A549 (cell line): ENCODE measurements at regions not wholly inside any gene's neighbourhood (a gene's known extent, or its start where the extent isn't known, plus 50 kb on each side); places are given as distances from the start of the nearest gene placed in this dataset.

Source experiments
- ATAC-seq, 2 experiments: fragments of 200-7000 bp in 1 of 2; fragments of >200 bp in 1 of 2; cut with Nextera tagmentation in 1 of 2; cut with Tn5 transposase in 1 of 2; 3 replicates each; pipeline versions ENCODE4 v1.8.0 to v1.9.1; 2018 to 2020; ENCODE audit warnings: mild to moderate bottlenecking in 1 of 2, moderate library complexity in 1 of 2
- CTCF ChIA-PET: fragments of 300-600 bp; sonication (Branson Sonifier 250); formaldehyde crosslinking; extraction: SDS; loops from one replicate; lab custom pipeline; 2021; ENCODE audit warnings: antibody characterized with exemption, inconsistent platforms; lab: Yijun Ruan, JAX
- POLR2A ChIA-PET: fragments of 350-600 bp; formaldehyde crosslinking; extraction: SDS; loops from one replicate; lab custom pipeline; 2021; ENCODE audit warnings: antibody characterized with exemption, inconsistent platforms; lab: Yijun Ruan, JAX
- DNase-seq, 2 experiments: peaks; one replicate each; pipeline versions ENCODE4 v3.0.0 to v3.0.0-alpha.2; 2011 to 2016; ENCODE audit warnings: low read depth in 1 of 2, low spot score in 1 of 2
- FAIRE-seq: peaks from 2 replicates; lab custom pipeline; 2011; peaks lifted over from hg19 to GRCh38; lab: Jason Lieb, UNC
- H3K27ac ChIP-seq, 2 experiments: fragments of >200 bp; sonication (Bioruptor Twin); formaldehyde crosslinking; 3 replicates each; pipeline ENCODE4 v1.5.1; 2016 to 2017
- H3K4me1 ChIP-seq: fragments of >200 bp; sonication (Bioruptor Twin); formaldehyde crosslinking; 3 replicates; pipeline ENCODE4 v1.6.1; 2016
- H3K4me2 ChIP-seq: fragments of >200 bp; sonication (Bioruptor Twin); formaldehyde crosslinking; 3 replicates; pipeline ENCODE4 v1.6.1; 2016
- H3K4me3 ChIP-seq: fragments of >200 bp; sonication (Bioruptor Twin); formaldehyde crosslinking; 3 replicates; pipeline ENCODE4 v1.5.1; 2016
- H3K9me3 ChIP-seq: fragments of >200 bp; sonication (Bioruptor Twin); formaldehyde crosslinking; 3 replicates; pipeline ENCODE4 v1.6.1; 2016
- CBX2 ChIP-seq: fragments of 200-600 bp; sonication (generic); IDR thresholded peaks from 2 replicates; pipeline ENCODE4 v1.6.1; 2016; ENCODE audit warnings: low read depth, mild to moderate bottlenecking, borderline replicate concordance
- CBX8 ChIP-seq: fragments of 200-600 bp; sonication (generic); IDR thresholded peaks from 2 replicates; pipeline ENCODE4 v1.6.1; 2016
- CHD2 ChIP-seq: fragments of 150-350 bp; IDR thresholded peaks from 2 replicates; pipeline ENCODE4 v1.6.1; 2014; ENCODE audit warnings: low read length; ENCODE audit not compliant: partially characterized antibody
- EHMT2 ChIP-seq: fragments of 200-600 bp; sonication (generic); IDR thresholded peaks from 2 replicates; pipeline ENCODE4 v1.6.1; 2016; ENCODE audit warnings: antibody characterized with exemption, low read depth, mild to moderate bottlenecking, moderate library complexity
- EP300 ChIP-seq, 2 experiments: fragments of >200 bp; sonication (Bioruptor Twin); formaldehyde crosslinking; IDR thresholded peaks; 2 replicates in 1 of 2; 3 replicates in 1 of 2; pipeline ENCODE4 v1.6.1; 2016 to 2017
- ESRRA ChIP-seq: fragments of 150-350 bp; IDR thresholded peaks from 2 replicates; pipeline ENCODE4 v1.6.1; 2014; ENCODE audit warnings: mild to moderate bottlenecking, low read length, borderline replicate concordance
- FOSB ChIP-seq: fragments of 250-450 bp; sonication (Bioruptor Pico); IDR thresholded peaks from 2 replicates; pipeline ENCODE4 v1.5.0; 2020; ENCODE audit warnings: mild to moderate bottlenecking, moderate library complexity
- FOSL2 ChIP-seq, 2 experiments: fragments of 450-650 bp in 1 of 2; fragments of >200 bp in 1 of 2; sonication (Bioruptor Twin) in 1 of 2; formaldehyde crosslinking; IDR thresholded peaks; 2 replicates each; pipeline versions ENCODE4 v1.5.0 to v1.6.1; 2016 to 2020; ENCODE audit warnings: mild to moderate bottlenecking in 1 of 2, moderate library complexity in 1 of 2
- FOXS1 ChIP-seq: fragments of 250-450 bp; sonication (Bioruptor Pico); IDR thresholded peaks from 2 replicates; pipeline ENCODE4 v1.5.0; 2020; ENCODE audit warnings: mild to moderate bottlenecking, moderate library complexity
- HOXA7 ChIP-seq: fragments of 250-450 bp; sonication (Bioruptor Pico); IDR thresholded peaks from 2 replicates; pipeline ENCODE4 v1.5.0; 2020; ENCODE audit warnings: mild to moderate bottlenecking, moderate library complexity
- HOXB13 ChIP-seq: fragments of 250-450 bp; sonication (Bioruptor Pico); IDR thresholded peaks from 2 replicates; pipeline ENCODE4 v1.5.0; 2020; ENCODE audit warnings: low read depth, mild to moderate bottlenecking, moderate library complexity
- HOXB5 ChIP-seq: fragments of 250-450 bp; sonication (Bioruptor Pico); IDR thresholded peaks from 2 replicates; pipeline ENCODE4 v1.5.0; 2020; ENCODE audit warnings: mild to moderate bottlenecking, moderate library complexity
- KDM5A ChIP-seq: fragments of 200-600 bp; sonication (generic); IDR thresholded peaks from 2 replicates; pipeline ENCODE4 v1.6.1; 2016; ENCODE audit warnings: antibody characterized with exemption, mild to moderate bottlenecking
- MAZ ChIP-seq: fragments of 150-350 bp; IDR thresholded peaks from 2 replicates; pipeline ENCODE4 v1.6.1; 2014; ENCODE audit warnings: antibody characterized with exemption, low read depth, low read length, borderline replicate concordance
- MYC ChIP-seq: IDR thresholded peaks from 2 replicates; pipeline ENCODE4 v1.6.1; 2012; ENCODE audit warnings: mild to moderate bottlenecking, inconsistent platforms, low read length, improper control_type of control experiment, borderline replicate concordance
- NFE2L2 ChIP-seq: fragments of 150-350 bp; conservative IDR thresholded peaks from 2 replicates; pipeline ENCODE4 v1.6.1; 2014; ENCODE audit warnings: low read length
- NPAS2 ChIP-seq: fragments of 250-450 bp; sonication (Bioruptor Pico); IDR thresholded peaks from 2 replicates; pipeline ENCODE4 v1.8.0; 2022; ENCODE audit warnings: mild to moderate bottlenecking, moderate library complexity, borderline replicate concordance
- NR3C1 ChIP-seq: fragments of >200 bp; sonication (Bioruptor Twin); formaldehyde crosslinking; IDR thresholded peaks from 3 replicates; pipeline ENCODE4 v1.6.1; 2017
- RCOR1 ChIP-seq: fragments of 150-350 bp; IDR thresholded peaks from 2 replicates; pipeline ENCODE4 v1.6.1; 2014; ENCODE audit warnings: antibody characterized with exemption, low read length, low read depth
- RFX5 ChIP-seq: fragments of 450-650 bp; IDR thresholded peaks from 2 replicates; pipeline ENCODE4 v1.7.1; 2014; ENCODE audit warnings: antibody characterized with exemption, mild to moderate bottlenecking, moderate library complexity
- TP53 ChIP-seq: fragments of 250-450 bp; sonication (Bioruptor Pico); IDR thresholded peaks from 2 replicates; pipeline ENCODE4 v1.5.0; 2021; ENCODE audit warnings: mild to moderate bottlenecking, moderate library complexity
- ZC3H11A ChIP-seq: fragments of 450-650 bp; IDR thresholded peaks from 2 replicates; pipeline ENCODE4 v1.6.1; 2014; ENCODE audit warnings: antibody characterized with exemption, mild to moderate bottlenecking
- ZFP36 ChIP-seq: fragments of 450-650 bp; IDR thresholded peaks from 2 replicates; pipeline ENCODE4 v1.6.1; 2014; ENCODE audit warnings: borderline replicate concordance; ENCODE audit not compliant: partially characterized antibody
- ZNF302 ChIP-seq: fragments of 250-450 bp; sonication (Bioruptor Pico); IDR thresholded peaks from 2 replicates; pipeline ENCODE4 v1.9.0; 2021; ENCODE audit warnings: inconsistent platforms, mild to moderate bottlenecking, moderate library complexity
- WGBS: methylation state at CpG from one replicate; pipeline ENCODE4 v1.1.6; 2017; ENCODE audit errors: missing lambda C conversion rate; 5-methylcytosine and 5-hydroxymethylcytosine counted together
- TF ChIP-seq, protein P1 (sequence below): fragments of >200 bp; sonication (Bioruptor Twin); formaldehyde crosslinking; IDR thresholded peaks from 3 replicates; pipeline ENCODE4 v1.5.1; 2016
- TF ChIP-seq, protein P2 (sequence below): IDR thresholded peaks from 2 replicates; pipeline ENCODE4 v1.6.1; 2012
- TF ChIP-seq, protein P3 (sequence below): fragments of 250-450 bp; sonication (Bioruptor Pico); IDR thresholded peaks from 2 replicates; pipeline ENCODE4 v1.5.0; 2020; ENCODE audit warnings: low read depth, mild to moderate bottlenecking, moderate library complexity

DNA sequence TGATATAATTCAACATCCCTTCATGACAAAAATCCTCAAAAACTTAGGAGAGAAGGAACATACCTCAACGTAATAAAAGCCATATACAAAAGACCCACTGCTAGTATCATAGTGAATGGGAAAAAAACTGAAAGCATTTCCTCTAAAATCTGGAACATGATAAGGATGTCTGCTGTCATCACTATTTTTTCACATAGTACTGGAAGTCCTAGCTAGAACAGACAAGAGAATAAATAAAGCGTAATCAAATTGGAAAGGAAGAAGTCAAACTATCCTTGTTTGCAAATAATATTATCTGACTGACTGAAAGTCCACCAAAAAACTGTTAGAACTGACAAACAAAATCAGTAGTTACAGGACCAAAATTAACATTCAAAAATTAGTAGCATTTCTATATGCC is 985.4 kb upstream of the AGA start:
- ATAC-seq (no peak), DNase-seq (no peak), FAIRE-seq (no peak)
- Histone ChIP-seq H3K9me3 (no peaks in the 10 kb centered on the region), H3K4me1 (no peaks in the 10 kb centered on the region), H3K27ac (no peak overlapping the region), H3K4me3 (no peak overlapping the region), H3K4me2 (no peak overlapping the region)
- ChIA-PET CTCF (no interaction called here), POLR2A (no interaction called here)
- TF ChIP-seq, protein P1, sequence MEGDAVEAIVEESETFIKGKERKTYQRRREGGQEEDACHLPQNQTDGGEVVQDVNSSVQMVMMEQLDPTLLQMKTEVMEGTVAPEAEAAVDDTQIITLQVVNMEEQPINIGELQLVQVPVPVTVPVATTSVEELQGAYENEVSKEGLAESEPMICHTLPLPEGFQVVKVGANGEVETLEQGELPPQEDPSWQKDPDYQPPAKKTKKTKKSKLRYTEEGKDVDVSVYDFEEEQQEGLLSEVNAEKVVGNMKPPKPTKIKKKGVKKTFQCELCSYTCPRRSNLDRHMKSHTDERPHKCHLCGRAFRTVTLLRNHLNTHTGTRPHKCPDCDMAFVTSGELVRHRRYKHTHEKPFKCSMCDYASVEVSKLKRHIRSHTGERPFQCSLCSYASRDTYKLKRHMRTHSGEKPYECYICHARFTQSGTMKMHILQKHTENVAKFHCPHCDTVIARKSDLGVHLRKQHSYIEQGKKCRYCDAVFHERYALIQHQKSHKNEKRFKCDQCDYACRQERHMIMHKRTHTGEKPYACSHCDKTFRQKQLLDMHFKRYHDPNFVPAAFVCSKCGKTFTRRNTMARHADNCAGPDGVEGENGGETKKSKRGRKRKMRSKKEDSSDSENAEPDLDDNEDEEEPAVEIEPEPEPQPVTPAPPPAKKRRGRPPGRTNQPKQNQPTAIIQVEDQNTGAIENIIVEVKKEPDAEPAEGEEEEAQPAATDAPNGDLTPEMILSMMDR = no peak
- TF ChIP-seq, protein P2, sequence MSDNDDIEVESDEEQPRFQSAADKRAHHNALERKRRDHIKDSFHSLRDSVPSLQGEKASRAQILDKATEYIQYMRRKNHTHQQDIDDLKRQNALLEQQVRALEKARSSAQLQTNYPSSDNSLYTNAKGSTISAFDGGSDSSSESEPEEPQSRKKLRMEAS = no peak
- TF ChIP-seq CHD2 = no peak
- no peak for TF ChIP-seq HOXA7
- no peak for TF ChIP-seq HOXB13 (CRISPR knock-in tag)
- no peak for TF ChIP-seq NR3C1
- no peak for TF ChIP-seq ESRRA
- TF ChIP-seq FOSB (CRISPR knock-in tag) = no peak
- no peak for TF ChIP-seq MYC
- TF ChIP-seq CBX2 = no peak
- 40% methylated on average over 2 of the region's 2 CpGs for WGBS

DNA sequence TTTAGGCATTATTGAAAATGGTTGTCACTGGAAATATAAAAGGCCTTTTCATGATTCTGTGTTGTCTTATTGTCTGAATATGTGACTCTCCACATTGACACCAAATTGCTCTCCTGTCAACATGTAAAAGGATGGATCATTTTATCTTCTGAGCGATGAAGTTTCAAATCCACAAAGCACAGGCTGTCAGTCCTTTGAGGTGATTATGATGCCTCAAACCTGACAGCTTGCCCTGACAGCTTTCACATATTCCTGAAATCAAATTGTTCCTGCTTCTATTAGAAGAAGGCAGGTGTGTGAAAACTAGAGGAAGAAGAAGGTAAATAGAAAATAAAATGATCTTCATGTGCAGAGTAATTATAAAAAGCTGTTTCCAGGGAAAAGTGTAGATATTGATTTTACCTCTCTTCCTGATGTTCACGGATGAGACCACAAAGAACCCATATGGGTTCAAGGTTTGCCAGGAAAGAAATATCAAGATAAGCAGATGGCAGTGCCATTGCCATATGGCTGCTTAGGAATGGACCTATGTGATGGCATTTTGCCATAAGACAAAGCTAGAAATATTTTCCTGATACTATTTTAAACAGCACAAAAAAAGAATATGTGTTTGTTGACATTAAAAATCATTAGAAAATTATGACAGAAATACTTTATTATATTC is 1006.3 kb upstream of the AGA start:
- ChIA-PET POLR2A (no interaction called here), CTCF (no interaction called here)

DNA sequence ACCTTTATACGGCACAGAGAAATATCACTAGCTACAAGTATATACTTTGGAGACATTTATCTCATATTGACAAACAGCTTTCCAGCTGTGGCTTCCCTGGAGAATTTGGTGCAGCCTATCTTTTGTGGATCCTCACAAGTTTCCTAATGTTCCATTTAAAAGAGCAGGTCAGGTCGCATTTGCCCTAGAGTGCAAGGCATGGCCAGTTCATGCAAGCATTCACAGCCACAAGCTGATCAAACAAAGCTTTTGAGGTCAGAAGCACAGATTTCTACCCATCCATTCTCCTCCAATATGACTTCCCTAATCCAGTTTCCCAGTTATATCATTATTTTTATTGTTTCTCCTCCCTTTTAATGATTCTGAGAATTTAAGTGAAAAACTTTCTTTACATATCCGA is 1008.4 kb upstream of the AGA start:
- ChIA-PET POLR2A (no interaction called here), CTCF (no interaction called here)
- Histone ChIP-seq H3K4me1 (no peaks in the 10 kb centered on the region), H3K4me3 (no peak overlapping the region), H3K9me3 (no peaks in the 10 kb centered on the region), H3K4me2 (no peak overlapping the region), H3K27ac (no peak overlapping the region)
- no peak for FAIRE-seq
- no peak for ATAC-seq
- WGBS = 36% methylated on average over 3 of the region's 3 CpGs
- DNase-seq = no peak
- no peak for TF ChIP-seq KDM5A
- TF ChIP-seq, protein P3, sequence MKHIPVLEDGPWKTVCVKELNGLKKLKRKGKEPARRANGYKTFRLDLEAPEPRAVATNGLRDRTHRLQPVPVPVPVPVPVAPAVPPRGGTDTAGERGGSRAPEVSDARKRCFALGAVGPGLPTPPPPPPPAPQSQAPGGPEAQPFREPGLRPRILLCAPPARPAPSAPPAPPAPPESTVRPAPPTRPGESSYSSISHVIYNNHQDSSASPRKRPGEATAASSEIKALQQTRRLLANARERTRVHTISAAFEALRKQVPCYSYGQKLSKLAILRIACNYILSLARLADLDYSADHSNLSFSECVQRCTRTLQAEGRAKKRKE (CRISPR knock-in tag) = no peak
- no peak for TF ChIP-seq RCOR1
- no peak for TF ChIP-seq NR3C1
- TF ChIP-seq CBX8 = no peak
- no peak for TF ChIP-seq NFE2L2
- TF ChIP-seq HOXB5 (CRISPR knock-in tag) = no peak
- TF ChIP-seq TP53 (CRISPR knock-in tag) = no peak
- TF ChIP-seq EP300 (IDR thresholded peaks at IDR 0.05) = no peak
- no peak for TF ChIP-seq NPAS2 (CRISPR knock-in tag)
- TF ChIP-seq, protein P1 = no peak
- TF ChIP-seq ZNF302 = no peak
- TF ChIP-seq HOXA7 = no peak
- TF ChIP-seq ZFP36 = no peak
- TF ChIP-seq MAZ = no peak

More for the DNA sequence above, 1006.3 kb upstream of the AGA start:
- Histone ChIP-seq H3K27ac (no peak overlapping the region), H3K4me2 (no peak overlapping the region), H3K4me3 (no peak overlapping the region), H3K4me1 (no peaks in the 10 kb centered on the region), H3K9me3 (no peaks in the 10 kb centered on the region)
- ATAC-seq (no peak), FAIRE-seq (no peak), DNase-seq (no peak)
- WGBS = 13% methylated on average over 2 of the region's 2 CpGs
- TF ChIP-seq EP300 (IDR thresholded peaks at IDR 0.05) (no peak), FOSL2 (IDR thresholded peaks at IDR 0.05) (no peak), FOSL2 (CRISPR knock-in tag; IDR thresholded peaks at IDR 0.05) (no peak), FOXS1 (no peak), NFE2L2 (no peak), TP53 (CRISPR knock-in tag) (no peak), ZFP36 (no peak), CHD2 (no peak), EHMT2 (no peak), RFX5 (no peak), MAZ (no peak), ZC3H11A (no peak)
